Ascending aorta (tissue), 2 donors: ENCODE measurements at regions not wholly inside any gene's neighbourhood (a gene's known extent, or its start where the extent isn't known, plus 50 kb on each side); places are given as distances from the start of the nearest gene placed in this dataset.

Experiments used
- DNase-seq, 2 donors: peaks; one replicate each; pipeline ENCODE4 v3.0.0-alpha.2; 2019; ENCODE audit warnings: low spot score in 2 of 2
- H3K27ac ChIP-seq, 2 donors: fragments of 200-600 bp; sonication (generic); one replicate each; pipeline ENCODE4 v1.5.1; 2016 to 2017; ENCODE audit warnings: mild to moderate bottlenecking in 1 of 2
- H3K27me3 ChIP-seq: fragments of 200-600 bp; sonication (generic); one replicate; pipeline ENCODE4 v1.5.1; 2017
- H3K36me3 ChIP-seq, 2 donors: fragments of 200-600 bp; sonication (generic); one replicate each; pipeline ENCODE4 v1.5.1; 2016
- H3K4me1 ChIP-seq, 2 donors: fragments of 200-600 bp; sonication (generic); one replicate each; pipeline ENCODE4 v1.5.1; 2016 to 2017; ENCODE audit warnings: mild to moderate bottlenecking in 1 of 2
- H3K4me3 ChIP-seq, 2 donors: fragments of 200-600 bp; sonication (generic); one replicate each; pipeline ENCODE4 v1.5.1; 2016 to 2017; ENCODE audit warnings: mild to moderate bottlenecking in 1 of 2
- H3K9me3 ChIP-seq, 2 donors: fragments of 200-600 bp; sonication (generic); one replicate each; pipeline ENCODE4 v1.5.1; 2016
- intact Hi-C: fragments of 100-400 bp; cut with DNase I; formaldehyde crosslinking; loops from one replicate; pipeline ENCODE4 v1.15.1; 2023
- TF ChIP-seq, protein P1 (sequence below), 3 experiments: fragments of 200-600 bp in 2 of 3; fragments of 450-650 bp in 1 of 3; sonication (generic) in 2 of 3; IDR thresholded peaks; one replicate each; pipeline ENCODE4 v1.5.1; 2016 to 2019; ENCODE audit warnings: antibody characterized with exemption in 3 of 3, mild to moderate bottlenecking in 1 of 3, moderate library complexity in 1 of 3

GRCh38 chr3:189076449-189076848 is 95.3 kb upstream of the TPRG1 start:
- Histone ChIP-seq H3K27me3 (no peaks in the 10 kb centered on the region), H3K36me3 (no peaks in the 10 kb centered on the region), H3K9me3 (no peaks in the 10 kb centered on the region), H3K4me3 (no peak overlapping the region), H3K4me1 (no peaks in the 10 kb centered on the region), H3K27ac (no peak overlapping the region)
- DNase-seq: no peak
- intact Hi-C loops: no loop called here
- TF ChIP-seq, protein P1, sequence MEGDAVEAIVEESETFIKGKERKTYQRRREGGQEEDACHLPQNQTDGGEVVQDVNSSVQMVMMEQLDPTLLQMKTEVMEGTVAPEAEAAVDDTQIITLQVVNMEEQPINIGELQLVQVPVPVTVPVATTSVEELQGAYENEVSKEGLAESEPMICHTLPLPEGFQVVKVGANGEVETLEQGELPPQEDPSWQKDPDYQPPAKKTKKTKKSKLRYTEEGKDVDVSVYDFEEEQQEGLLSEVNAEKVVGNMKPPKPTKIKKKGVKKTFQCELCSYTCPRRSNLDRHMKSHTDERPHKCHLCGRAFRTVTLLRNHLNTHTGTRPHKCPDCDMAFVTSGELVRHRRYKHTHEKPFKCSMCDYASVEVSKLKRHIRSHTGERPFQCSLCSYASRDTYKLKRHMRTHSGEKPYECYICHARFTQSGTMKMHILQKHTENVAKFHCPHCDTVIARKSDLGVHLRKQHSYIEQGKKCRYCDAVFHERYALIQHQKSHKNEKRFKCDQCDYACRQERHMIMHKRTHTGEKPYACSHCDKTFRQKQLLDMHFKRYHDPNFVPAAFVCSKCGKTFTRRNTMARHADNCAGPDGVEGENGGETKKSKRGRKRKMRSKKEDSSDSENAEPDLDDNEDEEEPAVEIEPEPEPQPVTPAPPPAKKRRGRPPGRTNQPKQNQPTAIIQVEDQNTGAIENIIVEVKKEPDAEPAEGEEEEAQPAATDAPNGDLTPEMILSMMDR (IDR thresholded peaks at IDR 0.05): no peak

DNA sequence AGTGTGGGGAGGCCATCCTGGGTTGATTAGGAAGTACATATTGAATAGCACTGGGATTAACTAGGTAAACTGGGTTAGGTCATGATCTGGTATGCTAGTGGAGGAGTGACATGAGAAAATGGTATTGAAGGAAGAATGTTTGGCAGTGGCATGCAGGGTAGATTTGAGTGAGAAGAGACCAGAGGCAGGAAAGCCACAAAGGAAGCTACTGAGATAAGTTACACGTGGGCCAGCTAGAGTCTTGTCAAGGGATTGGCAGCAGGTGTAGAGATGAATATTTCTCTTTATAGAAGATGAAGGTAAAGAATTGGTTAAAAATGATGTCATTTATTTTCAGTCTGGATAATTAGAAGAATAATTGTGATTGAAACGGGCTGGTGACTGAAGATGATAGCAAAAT is 91.0 kb upstream of the TPRG1 start:
- H3K36me3 ChIP-seq: no peaks in the 10 kb centered on the region
- H3K4me3 ChIP-seq: no peak overlapping the region
- no peaks in the 10 kb centered on the region for H3K9me3 ChIP-seq
- intact Hi-C loops: no loop called here
- H3K27me3 ChIP-seq: no peaks in the 10 kb centered on the region
- H3K4me1 ChIP-seq: no peaks in the 10 kb centered on the region
- DNase-seq: no peak
- no peak overlapping the region for H3K27ac ChIP-seq
- TF ChIP-seq, protein P1 (IDR thresholded peaks at IDR 0.05): no peak

DNA sequence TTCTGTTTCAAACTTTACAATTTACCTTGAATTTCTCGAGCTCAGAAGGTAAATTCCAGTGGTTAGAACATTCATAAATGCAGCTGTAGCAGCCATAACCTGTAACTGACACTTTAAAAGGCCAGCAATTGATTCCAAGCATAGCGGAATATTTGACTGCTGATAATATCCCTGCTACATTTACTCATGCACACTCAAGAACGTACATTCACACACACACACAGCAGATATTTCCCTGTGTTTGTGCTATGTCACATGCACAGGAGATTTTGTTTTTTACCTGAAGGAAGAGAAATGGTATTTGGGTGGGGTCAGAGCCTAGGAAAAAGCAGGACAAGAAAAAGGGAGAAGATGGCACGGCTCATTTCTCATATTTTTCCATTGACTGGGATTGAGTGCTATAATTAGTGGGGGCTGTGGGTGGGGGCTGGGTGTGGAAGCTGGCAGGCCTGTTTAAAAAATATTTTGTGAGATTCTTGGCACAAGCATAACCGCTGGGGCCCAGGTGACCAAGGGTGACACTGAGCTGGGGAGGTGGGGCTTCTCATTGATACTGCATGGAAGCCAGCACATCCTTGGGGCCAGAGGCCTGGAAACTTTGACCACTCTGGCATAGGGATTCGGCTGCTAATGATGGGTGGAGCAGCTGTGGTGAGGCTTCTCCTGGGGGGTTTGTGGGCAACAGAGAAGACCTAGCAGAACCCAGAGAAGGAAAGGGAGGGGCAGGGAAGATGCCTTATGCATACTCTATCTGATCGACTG is 88.9 kb upstream of the TPRG1 start:
- DNase-seq: no peak
- intact Hi-C loops: no loop called here
- H3K27ac ChIP-seq: no peak overlapping the region
- H3K27me3 ChIP-seq: no peaks in the 10 kb centered on the region
- no peaks in the 10 kb centered on the region for H3K9me3 ChIP-seq
- no peaks in the 10 kb centered on the region for H3K4me1 ChIP-seq
- TF ChIP-seq, protein P1 (IDR thresholded peaks at IDR 0.05): no peak
- H3K4me3 ChIP-seq: no peak overlapping the region
- no peaks in the 10 kb centered on the region for H3K36me3 ChIP-seq

DNA sequence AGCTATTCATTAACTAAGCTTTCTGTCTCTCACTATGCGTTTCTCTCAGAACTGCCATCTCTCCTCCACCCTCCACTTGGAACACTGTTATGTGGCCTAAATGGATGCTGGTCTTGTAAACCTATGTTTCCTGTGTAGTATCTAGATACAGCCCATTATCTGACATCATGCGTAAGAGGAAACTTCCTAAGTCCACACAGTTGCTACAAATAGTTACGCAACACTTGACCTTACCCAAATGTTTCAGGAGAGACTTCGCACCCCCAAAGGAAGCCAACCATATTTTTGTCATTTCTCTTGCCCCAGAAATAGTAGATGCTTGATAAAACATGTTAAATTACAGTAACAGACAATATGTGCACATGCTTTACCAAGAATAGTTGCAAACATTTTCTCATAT is 87.2 kb upstream of the TPRG1 start:
- Histone ChIP-seq H3K36me3 (no peaks in the 10 kb centered on the region), H3K4me1 (no peaks in the 10 kb centered on the region), H3K27ac (no peak overlapping the region), H3K9me3 (no peaks in the 10 kb centered on the region), H3K27me3 (no peaks in the 10 kb centered on the region), H3K4me3 (no peak overlapping the region)
- TF ChIP-seq, protein P1 (IDR thresholded peaks at IDR 0.05): no peak
- intact Hi-C loops: no loop called here
- no peak for DNase-seq

DNA sequence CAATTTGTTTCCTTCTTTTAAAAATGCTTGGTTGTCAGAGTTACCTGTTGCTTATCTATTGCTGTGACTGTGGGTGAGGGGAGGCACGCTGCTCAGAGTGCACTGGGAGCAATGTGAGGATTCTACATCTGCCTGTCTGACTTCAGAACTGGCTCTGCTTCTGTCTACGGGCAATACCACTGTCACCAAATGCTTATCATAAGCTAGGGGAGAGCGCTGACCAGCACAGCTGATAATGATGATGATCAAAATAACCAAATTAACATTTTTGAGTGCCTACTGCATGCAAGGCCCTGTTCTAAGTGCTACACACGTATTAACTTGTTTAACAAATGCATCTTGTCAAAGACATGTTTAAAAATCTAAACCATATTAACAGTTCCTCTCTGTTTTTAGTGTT is 79.2 kb upstream of the TPRG1 start:
- H3K4me3 ChIP-seq: no peak overlapping the region
- TF ChIP-seq, protein P1 (IDR thresholded peaks at IDR 0.05): no peak
- no peaks in the 10 kb centered on the region for H3K36me3 ChIP-seq
- intact Hi-C loops: no loop called here
- no peaks in the 10 kb centered on the region for H3K9me3 ChIP-seq
- H3K27me3 ChIP-seq: no peaks in the 10 kb centered on the region
- H3K4me1 ChIP-seq: no peaks in the 10 kb centered on the region
- no peak overlapping the region for H3K27ac ChIP-seq
- DNase-seq: no peak

DNA sequence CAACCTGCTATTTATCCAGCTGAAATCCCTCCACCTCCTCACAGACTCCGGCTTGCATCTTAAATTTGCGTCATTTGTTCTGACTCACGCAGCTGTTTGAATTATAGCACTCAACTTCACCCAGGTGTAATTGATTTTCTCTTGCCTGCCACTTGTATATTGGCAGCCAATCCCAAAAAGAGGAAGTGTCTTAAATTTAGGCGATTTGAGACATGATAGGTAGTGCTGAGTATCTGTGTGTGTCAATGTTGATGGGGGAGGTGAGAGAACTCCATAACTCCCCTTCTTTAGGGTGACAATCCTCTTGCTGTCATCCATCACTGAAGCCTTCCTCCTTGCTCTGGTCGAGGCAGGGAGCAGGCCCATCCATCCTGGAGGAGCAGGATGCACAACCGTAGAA is 77.2 kb upstream of the TPRG1 start:
- H3K27me3 ChIP-seq: no peaks in the 10 kb centered on the region
- intact Hi-C loops: no loop called here
- H3K4me3 ChIP-seq: no peak overlapping the region
- TF ChIP-seq, protein P1 (IDR thresholded peaks at IDR 0.05): no peak
- no peaks in the 10 kb centered on the region for H3K9me3 ChIP-seq
- DNase-seq: no peak
- H3K36me3 ChIP-seq: no peaks in the 10 kb centered on the region
- H3K4me1 ChIP-seq: no peaks in the 10 kb centered on the region
- H3K27ac ChIP-seq: no peak overlapping the region
